ENCODE measurements at regions not wholly inside any gene's neighbourhood (a gene's known extent, or its start where the extent isn't known, plus 50 kb on each side); places are given as distances from the start of the nearest gene placed in this dataset. TPM values are rescaled to one million over a fixed set of nuclear protein-coding genes. Genes with fewer than 3 reads are reported as not detected.

GRCh38 chr6:22231616-22232015, 65.2 kb downstream of the PRL start:
- DNase-seq, result no peak
- no peaks in the 10 kb centered on the region for H3K79me2 ChIP-seq (ENCODE audit: insufficient read depth)
- H3K4me1 ChIP-seq (ENCODE audit: insufficient read depth), result peaks cover 7% of the 10 kb centered on the region
- in situ Hi-C loops (cut with MboI), result no loop called here
- TF ChIP-seq EZH2 (IDR thresholded peaks at IDR 0.05; ENCODE audit: insufficient read depth, poor library complexity, severe bottlenecking) (no peak), EZH2phosphoT487 (IDR thresholded peaks at IDR 0.05; ENCODE audit: insufficient read depth, low read depth) (no peak)
- no peaks in the 10 kb centered on the region for H4K20me1 ChIP-seq (ENCODE audit: insufficient read depth)
- no peak overlapping the region for H2AFZ ChIP-seq
- no peaks in the 10 kb centered on the region for H3K27me3 ChIP-seq (replicated peaks; ENCODE audit: insufficient read depth)
- H3K9me2 ChIP-seq (ENCODE audit: insufficient read depth), result no peaks in the 10 kb centered on the region
- peaks cover 6% of the 10 kb centered on the region; the same call in 1 of the 2 replicates for H3F3A ChIP-seq (ENCODE audit: insufficient read depth)
- no peak overlapping the region for H3K4me3 ChIP-seq
- WGBS, 2 experiments (ENCODE audit: low coverage in 1 of 2, low lambda C conversion rate in 2 of 2, missing lambda C conversion rate in 2 of 2), result 82 to 84% methylated on average over 4 of the region's 4 CpGs
- H3K9me3 ChIP-seq (ENCODE audit: low read depth), result no peaks in the 10 kb centered on the region
- no peak overlapping the region for H3K4me2 ChIP-seq (ENCODE audit: unreplicated experiment)
- H3K36me3 ChIP-seq (ENCODE audit: low read depth), result no peaks in the 10 kb centered on the region
- no peak overlapping the region for H3K9ac ChIP-seq
- no peak overlapping the region for H3K27ac ChIP-seq

GRCh38 chr6:22236626-22237414, 60.0 kb downstream of the PRL start:
- DNase-seq, result peak; percentile 87
- Histone ChIP-seq H3K4me3 (no peak overlapping the region), H3K9me3 (ENCODE audit: low read depth) (no peaks in the 10 kb centered on the region), H3K79me2 (ENCODE audit: insufficient read depth) (no peaks in the 10 kb centered on the region), H3K4me2 (ENCODE audit: unreplicated experiment) (peak overlapping the region; percentile 40), H3K27me3 (replicated peaks; ENCODE audit: insufficient read depth) (no peaks in the 10 kb centered on the region), H3K9ac (no peak overlapping the region), H3K4me1 (ENCODE audit: insufficient read depth) (peaks cover 7% of the 10 kb centered on the region), H3K9me2 (ENCODE audit: insufficient read depth) (no peaks in the 10 kb centered on the region), H3K36me3 (ENCODE audit: low read depth) (no peaks in the 10 kb centered on the region), H4K20me1 (ENCODE audit: insufficient read depth) (no peaks in the 10 kb centered on the region), H2AFZ (no peak overlapping the region), H3K27ac (peak overlapping the region; percentile 18; the same call in 1 of the 2 replicates), H3F3A (ENCODE audit: insufficient read depth) (peaks cover 6% of the 10 kb centered on the region; the same call in 1 of the 2 replicates)
- in situ Hi-C loops (cut with MboI), result no loop called here
- 34 to 38% methylated on average over 6 of the region's 6 CpGs for WGBS, 2 experiments (ENCODE audit: low coverage in 1 of 2, low lambda C conversion rate in 2 of 2, missing lambda C conversion rate in 2 of 2)
- TF ChIP-seq EZH2 (IDR thresholded peaks at IDR 0.05; ENCODE audit: insufficient read depth, poor library complexity, severe bottlenecking) (no peak), EZH2phosphoT487 (IDR thresholded peaks at IDR 0.05; ENCODE audit: insufficient read depth, low read depth) (no peak)

Small RNAs in the stretch of these regions (small RNA-seq; reads per million reads assigned to genes)
- gene AL136313.1 (ENCODE audit: low read depth, low replicate concordance), result not detected
